Brain microvascular endothelial cell (primary cell): ENCODE measurements at regions not wholly inside any gene's neighbourhood (a gene's known extent, or its start where the extent isn't known, plus 50 kb on each side); places are given as distances from the start of the nearest gene placed in this dataset.

Experiments used
- DNase-seq: peaks from one replicate; pipeline ENCODE4 v3.0.0-alpha.2; 2020
- H3K27ac ChIP-seq: fragments of 250-450 bp; sonication (Bioruptor Pico); 2 replicates; pipeline ENCODE4 v1.5.1; 2020; ENCODE audit warnings: mild to moderate bottlenecking, moderate library complexity
- H3K27me3 ChIP-seq: fragments of 250-450 bp; sonication (Bioruptor Pico); replicated peaks from 2 replicates; pipeline ENCODE4 v1.5.1; 2020; ENCODE audit warnings: mild to moderate bottlenecking
- H3K36me3 ChIP-seq: fragments of 250-450 bp; sonication (Bioruptor Pico); replicated peaks from 2 replicates; pipeline ENCODE4 v1.5.1; 2020; ENCODE audit warnings: mild to moderate bottlenecking
- H3K4me3 ChIP-seq: 2 replicates; pipeline ENCODE4 v1.5.1; 2011; ENCODE audit warnings: low read depth, mild to moderate bottlenecking, control low read depth, low read length, moderate library complexity
- in situ Hi-C: cut with HindIII; loops from 2 replicates; pipeline ENCODE4 v1.10.0; 2017; ENCODE audit warnings: low sequenced_read_pairs, low pct_ligation_motif_present
- TF ChIP-seq, protein P1 (sequence below): IDR thresholded peaks from 2 replicates; pipeline ENCODE4 v1.5.1; 2011; ENCODE audit warnings: low read depth, mild to moderate bottlenecking, moderate library complexity, low read length, control low read depth, inconsistent platforms; ENCODE audit errors: missing control alignments

DNA sequence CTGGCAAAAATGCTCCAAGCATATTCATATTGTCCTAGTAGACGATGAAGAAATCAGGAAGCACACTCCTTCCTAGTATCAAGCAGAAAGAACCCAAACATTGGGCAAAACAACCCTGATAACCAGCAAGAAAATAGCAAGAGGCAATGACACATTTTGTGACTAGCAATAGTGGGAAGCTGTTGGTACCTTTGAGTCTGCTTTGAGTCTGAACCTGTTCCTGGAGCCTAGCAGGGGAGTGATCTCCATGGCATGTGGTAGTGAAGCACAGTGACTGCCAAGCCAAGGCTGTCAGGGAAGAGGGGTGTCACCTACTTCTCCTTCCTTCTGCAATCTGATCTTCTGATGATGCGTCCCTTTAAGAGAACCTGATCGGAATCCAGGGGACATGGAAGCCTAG lies 533.9 kb downstream of the VRK1 start:
- Histone ChIP-seq H3K36me3 (no peaks in the 10 kb centered on the region), H3K4me3 (no peak overlapping the region), H3K27ac (no peak overlapping the region), H3K27me3 (no peaks in the 10 kb centered on the region)
- TF ChIP-seq, protein P1, sequence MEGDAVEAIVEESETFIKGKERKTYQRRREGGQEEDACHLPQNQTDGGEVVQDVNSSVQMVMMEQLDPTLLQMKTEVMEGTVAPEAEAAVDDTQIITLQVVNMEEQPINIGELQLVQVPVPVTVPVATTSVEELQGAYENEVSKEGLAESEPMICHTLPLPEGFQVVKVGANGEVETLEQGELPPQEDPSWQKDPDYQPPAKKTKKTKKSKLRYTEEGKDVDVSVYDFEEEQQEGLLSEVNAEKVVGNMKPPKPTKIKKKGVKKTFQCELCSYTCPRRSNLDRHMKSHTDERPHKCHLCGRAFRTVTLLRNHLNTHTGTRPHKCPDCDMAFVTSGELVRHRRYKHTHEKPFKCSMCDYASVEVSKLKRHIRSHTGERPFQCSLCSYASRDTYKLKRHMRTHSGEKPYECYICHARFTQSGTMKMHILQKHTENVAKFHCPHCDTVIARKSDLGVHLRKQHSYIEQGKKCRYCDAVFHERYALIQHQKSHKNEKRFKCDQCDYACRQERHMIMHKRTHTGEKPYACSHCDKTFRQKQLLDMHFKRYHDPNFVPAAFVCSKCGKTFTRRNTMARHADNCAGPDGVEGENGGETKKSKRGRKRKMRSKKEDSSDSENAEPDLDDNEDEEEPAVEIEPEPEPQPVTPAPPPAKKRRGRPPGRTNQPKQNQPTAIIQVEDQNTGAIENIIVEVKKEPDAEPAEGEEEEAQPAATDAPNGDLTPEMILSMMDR, result no peak
- in situ Hi-C loops, result no loop called here
- DNase-seq, result no peak

DNA sequence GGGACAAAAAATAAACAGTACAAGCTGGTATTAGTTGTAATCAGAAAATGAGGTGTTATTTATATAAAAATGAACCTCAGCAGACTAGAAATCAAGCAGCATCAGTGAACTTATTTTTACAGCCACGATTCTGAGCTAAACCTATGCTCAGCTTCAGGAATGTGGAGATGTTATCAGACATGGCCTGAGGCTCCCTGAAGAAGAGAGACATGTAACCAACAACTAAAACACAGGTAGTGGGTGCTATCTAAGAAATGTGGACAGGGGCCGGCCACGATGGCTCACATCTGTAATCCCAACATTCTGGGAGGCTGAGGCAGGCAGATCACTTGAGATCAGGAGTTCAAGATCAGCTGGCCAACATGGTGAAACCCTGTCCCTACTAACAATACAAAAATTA lies 534.3 kb downstream of the VRK1 start:
- in situ Hi-C loops, result no loop called here
- no peaks in the 10 kb centered on the region for H3K27me3 ChIP-seq
- H3K4me3 ChIP-seq, result no peak overlapping the region
- TF ChIP-seq, protein P1, result no peak
- DNase-seq, result no peak
- no peak overlapping the region for H3K27ac ChIP-seq
- no peaks in the 10 kb centered on the region for H3K36me3 ChIP-seq

DNA sequence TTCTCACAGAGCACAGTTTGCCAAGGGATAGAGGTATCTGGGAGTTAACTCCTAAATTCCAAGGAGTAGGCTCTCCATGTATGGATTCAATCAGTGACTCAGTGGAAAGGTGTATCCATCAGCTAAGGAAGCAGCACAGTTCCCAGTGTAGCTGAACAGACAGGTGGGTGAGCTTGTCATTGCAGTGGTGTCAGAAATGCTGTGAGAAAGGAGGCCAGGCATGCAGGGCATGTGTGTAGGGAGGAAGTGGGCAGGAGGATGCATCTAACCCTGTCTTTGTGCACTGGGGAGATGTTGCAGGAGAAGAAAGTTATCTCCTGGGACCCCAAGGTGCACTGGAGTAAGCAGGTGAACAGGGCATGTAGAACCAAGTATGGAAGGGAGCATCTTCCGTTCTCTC lies 539.0 kb downstream of the VRK1 start:
- Histone ChIP-seq H3K4me3 (no peak overlapping the region), H3K36me3 (no peaks in the 10 kb centered on the region), H3K27me3 (no peaks in the 10 kb centered on the region), H3K27ac (no peak overlapping the region)
- TF ChIP-seq, protein P1, result no peak
- no peak for DNase-seq
- in situ Hi-C loops, result no loop called here

DNA sequence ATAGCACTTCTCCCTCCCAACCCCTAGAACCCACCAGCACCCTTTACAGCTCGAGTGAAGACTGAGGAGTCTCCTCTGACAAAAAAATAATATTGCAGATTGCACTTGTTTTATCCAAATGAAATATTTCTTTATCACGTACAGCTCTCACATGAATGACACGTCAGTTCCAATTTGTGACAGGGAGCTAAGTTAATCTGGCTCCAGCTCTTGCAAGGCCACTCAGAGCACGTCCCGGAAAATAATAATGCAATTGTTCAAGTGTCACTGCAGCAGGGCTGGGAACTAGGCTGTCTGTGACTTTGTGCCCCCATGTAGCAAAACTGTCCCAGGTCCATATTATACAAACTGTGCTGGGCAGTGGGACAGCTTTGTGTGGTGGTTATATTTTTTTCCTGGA lies 539.6 kb downstream of the VRK1 start:
- no peaks in the 10 kb centered on the region for H3K36me3 ChIP-seq
- H3K4me3 ChIP-seq, result no peak overlapping the region
- TF ChIP-seq, protein P1, result no peak
- H3K27me3 ChIP-seq, result no peaks in the 10 kb centered on the region
- in situ Hi-C loops, result no loop called here
- DNase-seq, result no peak
- H3K27ac ChIP-seq, result no peak overlapping the region

DNA sequence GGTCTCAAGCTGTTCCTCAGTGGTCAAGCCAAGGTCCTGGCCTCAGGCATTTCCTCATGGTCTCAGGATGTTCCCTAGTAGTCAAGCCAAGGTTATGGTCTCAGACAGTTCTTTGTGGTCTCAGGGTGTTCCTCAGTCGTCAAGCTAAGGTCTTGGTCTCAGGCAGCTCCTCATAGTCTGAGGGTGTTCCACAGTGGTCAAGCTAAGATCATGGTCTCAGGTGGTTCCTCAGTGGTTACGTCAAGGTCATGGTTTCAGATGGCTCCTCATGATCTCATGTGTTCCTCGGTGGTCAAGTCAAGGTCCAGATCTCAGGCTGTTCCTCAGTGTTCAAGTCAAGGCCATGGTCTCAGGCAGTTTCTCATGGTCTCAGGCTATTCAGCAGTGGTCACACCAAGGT lies 540.1 kb downstream of the VRK1 start:
- no peak for DNase-seq
- H3K27ac ChIP-seq, result no peak overlapping the region
- in situ Hi-C loops, result no loop called here
- no peaks in the 10 kb centered on the region for H3K27me3 ChIP-seq
- no peaks in the 10 kb centered on the region for H3K36me3 ChIP-seq
- TF ChIP-seq, protein P1, result no peak
- no peak overlapping the region for H3K4me3 ChIP-seq

DNA sequence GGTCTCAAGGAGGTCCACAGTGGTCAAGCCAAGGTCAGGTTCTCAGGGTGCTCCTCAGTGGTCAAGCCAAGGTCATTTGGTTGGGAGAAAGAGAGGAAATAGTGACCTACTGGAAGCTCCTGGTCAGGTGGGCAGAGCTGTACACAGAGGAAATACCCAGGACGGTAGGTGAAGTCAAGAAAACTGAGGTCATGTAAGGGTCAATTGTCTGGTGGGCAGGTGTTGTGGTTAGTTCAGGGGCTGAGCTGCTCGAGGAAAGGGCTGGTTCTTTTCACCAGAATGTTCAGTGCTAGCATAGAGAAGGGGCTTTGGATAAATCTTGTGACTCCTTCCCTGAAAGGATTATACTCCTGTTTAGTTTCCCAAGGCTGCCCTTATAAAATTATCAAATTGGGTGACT lies 540.5 kb downstream of the VRK1 start:
- H3K27me3 ChIP-seq, result no peaks in the 10 kb centered on the region
- TF ChIP-seq, protein P1, result no peak
- in situ Hi-C loops, result no loop called here
- DNase-seq, result no peak
- no peak overlapping the region for H3K4me3 ChIP-seq
- H3K36me3 ChIP-seq, result no peaks in the 10 kb centered on the region
- H3K27ac ChIP-seq, result no peak overlapping the region
